ENCODE measurements at regions not wholly inside any gene's neighbourhood (a gene's known extent, or its start where the extent isn't known, plus 50 kb on each side); places are given as distances from the start of the nearest gene placed in this dataset.

DNA sequence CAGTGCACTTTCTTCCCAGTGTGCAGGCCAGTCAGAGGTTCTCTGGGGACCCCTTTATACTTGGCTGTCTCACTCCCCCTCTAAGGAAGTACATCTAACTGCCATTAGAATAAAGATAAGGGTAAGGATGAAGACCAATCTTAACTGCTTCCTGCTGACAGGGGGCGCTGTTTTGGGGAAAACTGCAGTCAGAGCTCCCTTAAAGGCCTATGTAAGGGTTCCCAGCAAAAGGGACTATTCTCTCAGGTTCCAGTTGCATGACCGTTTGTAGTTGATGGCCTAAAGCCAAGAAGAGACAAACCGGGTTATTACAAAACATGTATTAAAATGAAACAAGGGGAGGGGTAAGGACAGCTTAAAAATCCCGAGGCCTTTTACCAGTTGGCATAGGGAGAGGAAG is 115.6 kb upstream of the SPIN4 start:
- TF ChIP-seq POLR2A (IDR thresholded peaks at IDR 0.05; ENCODE audit: low read depth, low read length) (no peak), POLR2AphosphoS5 (IDR thresholded peaks at IDR 0.05; ENCODE audit: insufficient read depth, low read depth, low read length) (no peak), EZH2 (IDR thresholded peaks at IDR 0.05; ENCODE audit: borderline replicate concordance, low read depth, low read length, severe bottlenecking) (no peak), CTCF (IDR thresholded peaks at IDR 0.05; ENCODE audit: extremely low read depth in 1 of 2, insufficient read depth in 1 of 2, low read depth in 1 of 2, low read length in 2 of 2) (no peak), GATA2 (IDR thresholded peaks at IDR 0.05; ENCODE audit: insufficient read depth, insufficient read length, low read depth, low read length) (no peak), MAX (IDR thresholded peaks at IDR 0.05; ENCODE audit: insufficient read depth, insufficient read length) (no peak), JUN (IDR thresholded peaks at IDR 0.05; ENCODE audit: borderline replicate concordance, insufficient read depth, insufficient read length, low read depth) (no peak), MYC (IDR thresholded peaks at IDR 0.05; ENCODE audit: low read depth, low read length) (no peak), FOS (IDR thresholded peaks at IDR 0.05; ENCODE audit: borderline replicate concordance, insufficient read depth, low read length) (no peak)

Data from endothelial cell of umbilical vein (primary cell).